IMR-90 (cell line): ENCODE measurements at regions not wholly inside any gene's neighbourhood (a gene's known extent, or its start where the extent isn't known, plus 50 kb on each side); places are given as distances from the start of the nearest gene placed in this dataset.

Source experiments
- ATAC-seq: fragments of 200-7000 bp; cut with Tn5 transposase; 2 replicates; pipeline ENCODE4 v1.9.1; 2020; ENCODE audit warnings: low read depth, mild to moderate bottlenecking, moderate library complexity
- BruUV-seq: library from RNA; stranded (reverse); fragments of 400-500 nt; replicated peaks from 2 replicates; lab custom pipeline; 2021; lab: Mats Ljungman, UMichigan
- CTCF ChIA-PET: fragments of 300-600 bp; formaldehyde crosslinking; extraction: SDS; loops from one replicate; lab custom pipeline; 2021; ENCODE audit warnings: antibody characterized with exemption; lab: Yijun Ruan, JAX
- POLR2A ChIA-PET: fragments of 300-600 bp; sonication (Branson Sonifier 250); formaldehyde crosslinking; loops from one replicate; lab custom pipeline; 2022; ENCODE audit warnings: antibody characterized with exemption; ENCODE audit not compliant: unreplicated experiment; lab: Charles Lee
- DNase-seq: peaks from one replicate; pipeline ENCODE4 v3.0.0; 2013
- H2AFZ ChIP-seq: replicated peaks from 2 replicates; pipeline ENCODE3; 2013; ENCODE audit warnings: low read length, mild to moderate bottlenecking; ENCODE audit not compliant: poor library complexity
- H2AK5ac ChIP-seq: 2 replicates; pipeline ENCODE4 v1.6.1; 2013; ENCODE audit warnings: low read depth, low read length, inconsistent platforms
- H2AK9ac ChIP-seq: replicated peaks from 2 replicates; pipeline ENCODE3; 2013; ENCODE audit warnings: mild to moderate bottlenecking, low read depth, low read length, moderate library complexity; ENCODE audit not compliant: poor library complexity
- H2BK120ac ChIP-seq: 2 replicates; pipeline ENCODE4 v1.6.1; 2013; ENCODE audit warnings: low read depth, low read length, inconsistent platforms
- H2BK15ac ChIP-seq: 3 replicates; pipeline ENCODE4 v1.6.1; 2013; ENCODE audit warnings: low read depth, low read length, inconsistent platforms
- H2BK20ac ChIP-seq: 2 replicates; pipeline ENCODE4 v1.6.1; 2013; ENCODE audit warnings: low read depth, mild to moderate bottlenecking, inconsistent platforms, low read length, moderate library complexity
- H2BK5ac ChIP-seq: 2 replicates; pipeline ENCODE4 v1.6.1; 2013; ENCODE audit warnings: mild to moderate bottlenecking, low read depth, low read length, inconsistent platforms; ENCODE audit not compliant: poor library complexity, severe bottlenecking
- H3K14ac ChIP-seq: replicated peaks from 2 replicates; pipeline ENCODE4 v1.6.1; 2013; ENCODE audit warnings: low read depth, low read length, inconsistent platforms
- H3K18ac ChIP-seq: 2 replicates; pipeline ENCODE4 v1.6.1; 2013; ENCODE audit warnings: low read depth, low read length, control low read depth
- H3K23ac ChIP-seq: 2 replicates; pipeline ENCODE4 v1.6.1; 2013; ENCODE audit warnings: low read depth, low read length, inconsistent platforms
- H3K27ac ChIP-seq: 2 replicates; pipeline ENCODE4 v1.5.1; 2013; ENCODE audit warnings: mild to moderate bottlenecking, control low read depth, low read length; ENCODE audit not compliant: insufficient read depth
- H3K27me3 ChIP-seq: 2 replicates; pipeline ENCODE4 v1.6.1; 2013; ENCODE audit warnings: low read length; ENCODE audit not compliant: control insufficient read depth, insufficient read depth
- H3K36me3 ChIP-seq: 2 replicates; pipeline ENCODE4 v1.6.1; 2013; ENCODE audit warnings: low read length, mixed read lengths; ENCODE audit not compliant: control insufficient read depth, insufficient read depth
- H3K4ac ChIP-seq: 2 replicates; pipeline ENCODE4 v1.6.1; 2013; ENCODE audit warnings: low read depth, low read length, inconsistent platforms
- H3K4me1 ChIP-seq: 2 replicates; pipeline ENCODE4 v1.6.1; 2013; ENCODE audit warnings: low read length, mixed read lengths; ENCODE audit not compliant: control insufficient read depth, insufficient read depth
- H3K4me2 ChIP-seq: 2 replicates; pipeline ENCODE4 v1.6.1; 2013; ENCODE audit warnings: low read depth, mild to moderate bottlenecking, control low read depth, low read length, moderate library complexity
- H3K4me3 ChIP-seq: 2 replicates; pipeline ENCODE4 v1.5.1; 2013; ENCODE audit warnings: low read depth, mild to moderate bottlenecking, control low read depth, low read length, moderate library complexity; ENCODE audit not compliant: insufficient read depth
- H3K56ac ChIP-seq: 2 replicates; pipeline ENCODE4 v1.6.1; 2013; ENCODE audit warnings: low read length, inconsistent platforms; ENCODE audit not compliant: insufficient read depth; ENCODE audit errors: extremely low read depth
- H3K79me1 ChIP-seq, 2 experiments: 2 replicates each; pipeline ENCODE4 v1.6.1; 2013; ENCODE audit warnings: low read length in 2 of 2, inconsistent platforms in 1 of 2, low read depth in 1 of 2
- H3K9ac ChIP-seq: 2 replicates; pipeline ENCODE4 v1.6.1; 2013; ENCODE audit warnings: low read depth, low read length, control low read depth
- H3K9me1 ChIP-seq: 2 replicates; pipeline ENCODE4 v1.6.1; 2013; ENCODE audit warnings: low read length, inconsistent platforms; ENCODE audit not compliant: insufficient read depth
- H3K9me3 ChIP-seq: 2 replicates; pipeline ENCODE4 v1.6.1; 2013; ENCODE audit warnings: low read length; ENCODE audit not compliant: control insufficient read depth, insufficient read depth
- H4K20me1 ChIP-seq: 2 replicates; pipeline ENCODE4 v1.6.1; 2013; ENCODE audit warnings: low read length, inconsistent platforms; ENCODE audit not compliant: insufficient read depth
- H4K5ac ChIP-seq: 2 replicates; pipeline ENCODE4 v1.6.1; 2013; ENCODE audit warnings: mild to moderate bottlenecking, low read depth, low read length, control low read depth
- H4K8ac ChIP-seq, 2 experiments: 2 replicates each; pipeline ENCODE4 v1.6.1; 2013; ENCODE audit warnings: low read depth in 2 of 2, low read length in 2 of 2, control low read depth in 1 of 2, inconsistent platforms in 1 of 2
- H4K91ac ChIP-seq: 2 replicates; pipeline ENCODE4 v1.6.1; 2013; ENCODE audit warnings: low read depth, low read length, inconsistent platforms; ENCODE audit not compliant: insufficient read depth
- CHD1 ChIP-seq: IDR thresholded peaks from 2 replicates; pipeline ENCODE4 v1.6.1; 2012; ENCODE audit warnings: low read depth, low read length, improper control_type of control experiment
- MAFK ChIP-seq: IDR thresholded peaks from 2 replicates; pipeline ENCODE4 v1.6.1; 2012; ENCODE audit warnings: low read depth, low read length, improper control_type of control experiment
- MAZ ChIP-seq: IDR thresholded peaks from 2 replicates; pipeline ENCODE4 v1.6.1; 2012; ENCODE audit warnings: low read depth, mild to moderate bottlenecking, low read length, improper control_type of control experiment, moderate library complexity, borderline replicate concordance
- MXI1 ChIP-seq: IDR thresholded peaks from 2 replicates; pipeline ENCODE4 v1.6.1; 2012; ENCODE audit warnings: low read depth, mild to moderate bottlenecking, low read length, moderate library complexity, borderline replicate concordance
- NFE2L2 ChIP-seq: fragments of 150-350 bp; IDR thresholded peaks from 2 replicates; pipeline ENCODE4 v1.6.1; 2016; ENCODE audit warnings: low read depth, mild to moderate bottlenecking, low read length
- POLR2A ChIP-seq: IDR thresholded peaks from 2 replicates; pipeline ENCODE4 v1.6.1; 2012; ENCODE audit warnings: mild to moderate bottlenecking, low read depth, low read length
- RFX5 ChIP-seq: IDR thresholded peaks from 2 replicates; pipeline ENCODE4 v1.8.0; 2012; ENCODE audit warnings: low read depth, mild to moderate bottlenecking, low read length, moderate library complexity
- SMC3 ChIP-seq: fragments of 150-350 bp; IDR thresholded peaks from 2 replicates; pipeline ENCODE4 v1.6.1; 2016; ENCODE audit warnings: low read depth, mild to moderate bottlenecking, antibody characterized with exemption, low read length, moderate library complexity
- WGBS, 2 experiments: methylation state at CpG; one replicate each; pipeline versions ENCODE4 v1.1.5 to v1.1.7; 2013; ENCODE audit warnings: missing lambda C conversion rate in 2 of 2; ENCODE audit not compliant: insufficient read length in 1 of 2; ENCODE audit errors: extremely low coverage in 2 of 2; 5-methylcytosine and 5-hydroxymethylcytosine counted together
- dilution Hi-C: fragments of 300-500 bp; cut with HindIII; formaldehyde crosslinking; loops from one replicate; pipeline ENCODE4 v1.14.3; 2018; ENCODE audit warnings: low sequenced_read_pairs; ENCODE audit not compliant: unreplicated experiment
- in situ Hi-C: fragments of 300-500 bp; cut with MboI; formaldehyde crosslinking; loops from 3 replicates; pipeline ENCODE4 v1.14.3; 2019; ENCODE audit warnings: low sequenced_read_pairs, inconsistent platforms, mixed read lengths
- intact Hi-C: fragments of 100-400 bp; cut with micrococcal nuclease; formaldehyde crosslinking; loops from 2 replicates; pipeline ENCODE4 v1.10.0; 2022

DNA sequence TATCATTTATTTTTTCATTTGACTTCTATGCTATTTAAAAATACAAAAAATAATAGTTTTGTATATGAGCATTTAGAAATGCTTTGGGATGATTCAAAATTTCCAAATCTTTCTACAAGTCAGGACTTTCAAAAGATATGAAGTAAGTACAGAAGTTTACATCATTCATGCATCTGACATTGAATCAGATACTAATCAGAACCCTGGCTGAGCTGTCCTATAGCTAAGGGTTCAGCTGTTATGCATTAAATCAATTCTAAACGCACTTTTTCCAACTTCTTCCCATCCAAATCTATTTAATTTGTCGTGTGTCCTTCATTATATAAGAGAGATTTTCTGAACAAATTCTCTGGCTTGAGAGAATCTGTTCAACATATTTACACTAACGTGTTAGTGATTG, 779.4 kb downstream of the LTN1 start:
- Histone ChIP-seq H3K18ac (no peak overlapping the region), H4K5ac (no peak overlapping the region), H2BK5ac (no peak overlapping the region), H3K4me3 (no peak overlapping the region), H3K4me1 (peaks cover 5% of the 10 kb centered on the region), H4K20me1 (no peaks in the 10 kb centered on the region), H3K79me1 (no peaks in the 10 kb centered on the region), H3K4ac (no peak overlapping the region), H3K27me3 (no peaks in the 10 kb centered on the region), H3K36me3 (no peaks in the 10 kb centered on the region), H2BK15ac (no peak overlapping the region), H3K9me1 (no peaks in the 10 kb centered on the region), H3K9ac (no peak overlapping the region), H2AK9ac (no peak overlapping the region), H4K8ac (no peak overlapping the region), H2BK120ac (no peak overlapping the region), H3K23ac (no peak overlapping the region), H3K27ac (no peak overlapping the region), H3K14ac (no peak overlapping the region), H3K4me2 (no peak overlapping the region), H3K56ac (no peak overlapping the region), H4K91ac (no peak overlapping the region), H2BK20ac (no peak overlapping the region), H3K9me3 (no peaks in the 10 kb centered on the region), H2AK5ac (no peak overlapping the region), H2AFZ (no peak overlapping the region)
- dilution Hi-C loops (no loop called here), in situ Hi-C loops (no loop called here), intact Hi-C loops (no loop called here)
- ATAC-seq, result no peak
- WGBS, 2 experiments, result no CpG with 5 or more reads among the region's 3 CpGs
- ChIA-PET CTCF (no interaction called here), POLR2A (no interaction called here)
- no peak for TF ChIP-seq MAFK
- no peak for TF ChIP-seq MAZ
- TF ChIP-seq NFE2L2, result no peak
- TF ChIP-seq RFX5, result no peak
- no peak for TF ChIP-seq MXI1
- TF ChIP-seq CHD1, result no peak
- no peak for TF ChIP-seq SMC3
- no peak for TF ChIP-seq POLR2A
- no peak for DNase-seq
- no TSS peak for BruUV-seq
